GM12873 (cell line): ENCODE measurements at regions not wholly inside any gene's neighbourhood (a gene's known extent, or its start where the extent isn't known, plus 50 kb on each side); places are given as distances from the start of the nearest gene placed in this dataset.

ENCODE experiments used
- TF ChIP-seq, protein P1 (sequence below): IDR thresholded peaks from 2 replicates; pipeline ENCODE4 v1.5.1; 2012; ENCODE audit warnings: low read depth, mild to moderate bottlenecking, moderate library complexity, low read length, control low read depth; ENCODE audit not compliant: insufficient read depth; ENCODE audit errors: missing control alignments

DNA sequence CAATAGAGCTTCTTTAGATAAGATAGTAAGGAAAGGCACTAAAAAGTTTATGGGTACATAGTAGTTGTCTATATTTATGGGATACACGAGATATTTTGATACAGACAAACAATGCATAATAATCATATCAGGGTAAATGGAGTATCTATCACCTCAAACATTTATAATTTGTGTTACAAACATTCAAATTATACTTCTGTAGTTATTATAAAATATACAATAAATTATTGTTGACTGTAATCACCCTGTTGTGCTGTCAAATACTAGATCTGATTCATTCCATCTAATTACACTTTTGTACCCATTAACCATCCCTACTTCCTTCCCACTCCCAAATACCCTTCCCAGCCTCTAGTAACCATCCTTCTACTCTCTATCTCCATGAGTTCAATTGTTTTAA is 179.7 kb downstream of the FOXG1 start:
- TF ChIP-seq, protein P1, sequence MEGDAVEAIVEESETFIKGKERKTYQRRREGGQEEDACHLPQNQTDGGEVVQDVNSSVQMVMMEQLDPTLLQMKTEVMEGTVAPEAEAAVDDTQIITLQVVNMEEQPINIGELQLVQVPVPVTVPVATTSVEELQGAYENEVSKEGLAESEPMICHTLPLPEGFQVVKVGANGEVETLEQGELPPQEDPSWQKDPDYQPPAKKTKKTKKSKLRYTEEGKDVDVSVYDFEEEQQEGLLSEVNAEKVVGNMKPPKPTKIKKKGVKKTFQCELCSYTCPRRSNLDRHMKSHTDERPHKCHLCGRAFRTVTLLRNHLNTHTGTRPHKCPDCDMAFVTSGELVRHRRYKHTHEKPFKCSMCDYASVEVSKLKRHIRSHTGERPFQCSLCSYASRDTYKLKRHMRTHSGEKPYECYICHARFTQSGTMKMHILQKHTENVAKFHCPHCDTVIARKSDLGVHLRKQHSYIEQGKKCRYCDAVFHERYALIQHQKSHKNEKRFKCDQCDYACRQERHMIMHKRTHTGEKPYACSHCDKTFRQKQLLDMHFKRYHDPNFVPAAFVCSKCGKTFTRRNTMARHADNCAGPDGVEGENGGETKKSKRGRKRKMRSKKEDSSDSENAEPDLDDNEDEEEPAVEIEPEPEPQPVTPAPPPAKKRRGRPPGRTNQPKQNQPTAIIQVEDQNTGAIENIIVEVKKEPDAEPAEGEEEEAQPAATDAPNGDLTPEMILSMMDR: no peak

DNA sequence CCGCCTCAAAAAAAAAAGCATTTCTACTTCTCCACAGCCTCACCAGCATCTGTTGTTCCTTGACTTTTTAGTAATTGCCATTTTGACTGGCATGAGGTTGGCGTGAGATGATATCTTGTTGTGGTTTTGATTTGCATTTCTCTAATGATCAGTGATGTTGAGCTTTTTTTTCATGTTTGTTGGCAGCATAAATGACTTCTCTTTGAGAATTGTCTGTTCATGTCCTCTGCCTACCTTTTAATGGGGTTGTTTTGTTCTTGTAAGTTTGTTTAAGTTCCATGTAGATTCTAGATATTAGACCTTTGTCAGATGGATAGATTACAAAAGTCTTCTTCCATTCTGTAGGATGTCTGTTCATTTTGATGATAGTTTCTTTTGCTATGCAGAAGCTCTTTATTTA is 182.9 kb downstream of the FOXG1 start:
- TF ChIP-seq, protein P1: no peak

DNA sequence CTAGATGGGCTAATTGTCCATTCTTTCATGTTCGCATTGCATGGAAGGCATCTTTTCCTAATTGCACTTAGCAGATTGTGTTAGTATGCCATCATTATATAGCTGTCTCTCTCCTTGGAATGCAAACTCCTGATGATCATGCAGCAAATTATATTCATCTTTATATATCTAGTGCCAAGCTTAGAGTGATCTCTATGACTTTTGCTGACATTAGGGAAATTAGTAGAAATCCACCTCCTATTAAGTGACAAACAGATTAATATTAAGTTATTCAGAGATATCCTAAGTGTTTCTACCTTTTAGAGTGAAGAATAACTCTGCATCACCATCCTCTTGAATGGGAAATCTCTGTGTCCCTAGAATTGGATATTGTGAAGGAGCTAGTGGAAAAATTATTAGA is 185.6 kb downstream of the FOXG1 start:
- TF ChIP-seq, protein P1: no peak

DNA sequence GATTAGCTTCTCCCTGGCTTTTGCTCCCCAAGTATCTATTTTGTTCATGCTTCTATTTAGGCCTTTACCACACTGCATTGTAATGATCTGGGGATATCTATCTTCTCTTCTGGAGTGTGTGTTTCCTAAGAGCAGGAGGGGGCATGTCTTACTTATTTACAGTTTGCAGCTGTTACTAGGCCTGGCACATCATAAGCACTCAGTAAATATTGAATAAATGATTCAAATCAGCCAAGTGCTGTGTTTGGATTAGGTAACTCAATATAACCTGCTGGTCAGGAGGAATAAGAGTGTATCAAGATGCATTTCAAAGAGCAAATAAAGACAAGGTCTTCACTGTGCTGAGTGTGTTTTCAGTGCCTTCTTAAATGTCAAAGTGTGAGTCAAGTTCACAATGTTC is 186.1 kb downstream of the FOXG1 start:
- TF ChIP-seq, protein P1: no peak

DNA sequence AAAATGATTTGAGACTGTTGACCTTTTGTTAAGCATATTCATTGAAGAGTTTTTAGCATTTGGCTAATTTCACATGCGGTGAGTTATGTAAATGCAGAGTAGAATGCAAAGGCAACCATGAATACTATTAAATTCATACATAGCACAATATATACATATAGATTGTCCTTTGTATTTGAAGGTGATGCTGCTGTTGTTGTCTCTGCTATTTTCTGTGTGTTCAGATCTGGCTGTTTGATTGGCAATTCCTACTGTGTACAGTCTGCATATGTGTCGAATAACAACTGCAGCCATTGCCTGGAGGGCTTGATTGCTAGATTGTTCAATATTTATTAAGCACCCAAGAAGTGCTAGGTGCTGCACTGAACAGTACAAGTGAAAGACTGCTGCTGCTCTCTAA is 187.4 kb downstream of the FOXG1 start:
- TF ChIP-seq, protein P1: no peak

DNA sequence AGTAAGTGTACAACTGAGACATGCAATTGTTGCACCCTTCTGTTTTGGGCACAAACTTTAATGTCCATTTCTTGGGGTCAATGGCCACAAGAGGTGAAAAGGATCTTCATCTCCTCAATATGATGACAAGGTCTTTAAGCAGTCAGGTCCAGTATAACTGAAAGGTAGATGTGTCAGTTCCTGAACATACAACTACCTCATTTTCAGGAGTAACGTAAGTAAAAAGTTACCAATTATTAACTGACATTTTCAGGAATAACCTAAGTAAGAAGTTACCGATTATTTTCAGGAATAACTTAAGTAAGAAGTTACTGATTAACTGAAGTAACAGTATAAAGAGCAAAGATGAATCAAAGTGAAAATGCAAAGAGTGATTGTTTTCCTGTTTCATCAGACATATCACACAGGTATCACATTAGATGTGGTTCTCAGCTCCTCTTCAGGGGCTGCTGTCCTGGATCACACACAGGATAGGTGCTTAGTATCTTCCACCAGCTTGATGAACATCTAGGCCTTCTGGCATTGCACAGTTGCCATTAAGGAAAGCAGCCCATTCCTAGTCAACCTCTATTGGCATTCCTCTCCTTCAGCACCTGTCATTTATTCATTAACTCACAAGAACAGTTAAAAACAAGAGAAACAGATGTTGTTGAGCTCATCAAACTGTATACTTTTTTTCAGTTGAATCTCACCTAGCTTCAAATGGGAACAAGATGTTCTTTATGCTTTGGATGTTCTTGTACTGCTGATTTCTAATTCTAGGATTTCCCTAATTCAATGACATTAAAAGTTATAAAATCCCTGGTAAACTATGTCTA is 200.0 kb downstream of the FOXG1 start:
- TF ChIP-seq, protein P1: no peak

DNA sequence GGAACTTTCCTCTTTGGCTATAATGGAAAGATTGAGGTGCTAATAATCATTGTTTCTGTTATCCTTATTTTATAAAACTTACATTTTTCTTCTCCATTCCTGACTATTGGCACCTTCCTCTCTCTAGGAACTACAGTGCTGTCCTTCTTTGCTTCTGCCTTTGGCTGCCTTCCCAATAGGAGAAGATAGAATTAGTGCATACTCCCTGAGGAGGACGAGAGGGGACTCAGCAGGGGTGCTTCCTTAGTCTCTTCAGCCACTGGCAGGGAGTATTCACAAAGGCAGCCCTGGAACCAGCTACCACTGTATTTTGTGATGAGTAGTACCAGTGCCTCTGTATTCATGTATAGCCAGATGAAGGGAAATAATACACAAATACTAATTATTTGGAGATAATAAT is 208.5 kb downstream of the FOXG1 start:
- TF ChIP-seq, protein P1: no peak
